GM12872 (cell line): ENCODE measurements at regions not wholly inside any gene's neighbourhood (a gene's known extent, or its start where the extent isn't known, plus 50 kb on each side); places are given as distances from the start of the nearest gene placed in this dataset.

ENCODE experiments used
- TF ChIP-seq, protein P1 (sequence below): IDR thresholded peaks from 3 replicates; pipeline ENCODE4 v1.5.1; 2011; ENCODE audit warnings: low read depth, mild to moderate bottlenecking, low read length, moderate library complexity; ENCODE audit not compliant: insufficient read depth

DNA sequence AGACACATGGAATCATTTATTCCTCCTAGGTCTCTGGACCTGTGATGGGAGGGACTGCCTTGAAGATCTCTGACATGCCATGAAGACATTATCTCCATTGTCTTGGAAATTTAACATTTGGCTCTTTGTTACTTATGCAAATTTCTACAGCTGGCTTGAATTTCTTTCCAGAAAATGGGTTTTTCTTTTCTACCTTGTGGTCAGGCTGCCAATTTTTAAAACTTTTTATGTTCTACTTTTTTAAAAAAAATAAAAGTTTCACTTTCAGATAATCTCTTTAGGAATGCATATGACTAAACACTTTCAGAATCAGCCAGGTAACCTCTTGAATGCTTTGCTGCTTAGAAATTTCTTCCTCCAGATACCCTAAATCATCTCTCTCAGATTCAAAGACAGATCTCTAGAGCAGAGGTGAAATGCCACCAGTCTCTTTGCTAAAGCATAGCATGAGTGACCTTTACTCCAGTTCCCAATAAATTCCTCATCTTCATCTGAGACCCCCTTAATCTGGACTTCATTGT, 209.6 kb downstream of the RPRM start:
- TF ChIP-seq, protein P1, sequence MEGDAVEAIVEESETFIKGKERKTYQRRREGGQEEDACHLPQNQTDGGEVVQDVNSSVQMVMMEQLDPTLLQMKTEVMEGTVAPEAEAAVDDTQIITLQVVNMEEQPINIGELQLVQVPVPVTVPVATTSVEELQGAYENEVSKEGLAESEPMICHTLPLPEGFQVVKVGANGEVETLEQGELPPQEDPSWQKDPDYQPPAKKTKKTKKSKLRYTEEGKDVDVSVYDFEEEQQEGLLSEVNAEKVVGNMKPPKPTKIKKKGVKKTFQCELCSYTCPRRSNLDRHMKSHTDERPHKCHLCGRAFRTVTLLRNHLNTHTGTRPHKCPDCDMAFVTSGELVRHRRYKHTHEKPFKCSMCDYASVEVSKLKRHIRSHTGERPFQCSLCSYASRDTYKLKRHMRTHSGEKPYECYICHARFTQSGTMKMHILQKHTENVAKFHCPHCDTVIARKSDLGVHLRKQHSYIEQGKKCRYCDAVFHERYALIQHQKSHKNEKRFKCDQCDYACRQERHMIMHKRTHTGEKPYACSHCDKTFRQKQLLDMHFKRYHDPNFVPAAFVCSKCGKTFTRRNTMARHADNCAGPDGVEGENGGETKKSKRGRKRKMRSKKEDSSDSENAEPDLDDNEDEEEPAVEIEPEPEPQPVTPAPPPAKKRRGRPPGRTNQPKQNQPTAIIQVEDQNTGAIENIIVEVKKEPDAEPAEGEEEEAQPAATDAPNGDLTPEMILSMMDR = no peak

GRCh38 chr2:153235516-153235915, 243.0 kb downstream of the RPRM start:
- TF ChIP-seq, protein P1 = no peak

- TF ChIP-seq, protein P1 = no peak
Observed at GRCh38 chr2:153232464-153232863, 246.1 kb downstream of the RPRM start.

- TF ChIP-seq, protein P1 = no peak
Observed at GRCh38 chr2:153230977-153231376, 247.6 kb downstream of the RPRM start.

- TF ChIP-seq, protein P1 = no peak
Observed at GRCh38 chr2:153228904-153229303, 249.7 kb downstream of the RPRM start.

DNA sequence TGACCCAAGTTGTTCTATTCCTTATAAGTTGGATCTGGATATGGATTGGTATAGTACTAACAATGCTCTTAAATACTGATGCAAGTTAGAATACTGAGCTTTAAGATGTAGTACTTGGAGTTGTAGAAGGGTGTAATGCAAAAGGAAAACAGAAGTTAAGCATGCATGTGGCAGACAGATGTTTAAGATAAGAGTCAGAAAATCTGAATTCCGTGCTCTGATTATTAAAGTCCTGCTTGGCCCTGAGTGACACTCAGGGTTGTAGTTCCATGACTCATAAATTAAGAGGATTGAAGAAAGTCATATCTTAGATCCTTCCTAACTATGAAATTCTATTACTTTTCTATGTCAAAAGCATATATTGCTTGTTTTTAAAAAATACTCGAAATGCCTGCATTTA, 250.6 kb downstream of the RPRM start:
- TF ChIP-seq, protein P1 = no peak

- TF ChIP-seq, protein P1 = no peak
Observed at GRCh38 chr2:153222231-153223165, 256.1 kb downstream of the RPRM start.
